ENCODE measurements at regions not wholly inside any gene's neighbourhood (a gene's known extent, or its start where the extent isn't known, plus 50 kb on each side); places are given as distances from the start of the nearest gene placed in this dataset.

DNA sequence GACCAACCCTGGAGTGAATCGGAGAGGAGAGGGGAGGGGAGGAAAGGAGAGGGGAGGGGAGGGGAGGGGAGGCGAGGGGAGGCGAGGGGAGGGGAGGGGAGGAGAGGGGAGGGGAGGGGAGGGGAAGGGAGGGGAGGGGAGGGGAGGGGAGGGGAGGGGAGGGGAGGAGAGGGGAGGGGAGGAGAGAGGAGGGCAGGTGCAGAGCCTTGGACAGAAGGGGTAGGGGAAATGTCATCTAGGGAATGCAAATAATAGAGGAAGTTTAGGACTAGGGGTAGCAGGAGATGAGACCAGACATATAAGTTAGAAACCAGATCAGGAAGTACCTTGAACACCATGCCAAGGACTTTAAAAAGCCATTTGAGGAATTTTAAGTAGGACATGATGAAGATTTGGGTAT, 119.8 kb downstream of the RBFOX3 start:
- intact Hi-C loops (cut with DNase I), result no loop called here
- TF ChIP-seq, protein P1, sequence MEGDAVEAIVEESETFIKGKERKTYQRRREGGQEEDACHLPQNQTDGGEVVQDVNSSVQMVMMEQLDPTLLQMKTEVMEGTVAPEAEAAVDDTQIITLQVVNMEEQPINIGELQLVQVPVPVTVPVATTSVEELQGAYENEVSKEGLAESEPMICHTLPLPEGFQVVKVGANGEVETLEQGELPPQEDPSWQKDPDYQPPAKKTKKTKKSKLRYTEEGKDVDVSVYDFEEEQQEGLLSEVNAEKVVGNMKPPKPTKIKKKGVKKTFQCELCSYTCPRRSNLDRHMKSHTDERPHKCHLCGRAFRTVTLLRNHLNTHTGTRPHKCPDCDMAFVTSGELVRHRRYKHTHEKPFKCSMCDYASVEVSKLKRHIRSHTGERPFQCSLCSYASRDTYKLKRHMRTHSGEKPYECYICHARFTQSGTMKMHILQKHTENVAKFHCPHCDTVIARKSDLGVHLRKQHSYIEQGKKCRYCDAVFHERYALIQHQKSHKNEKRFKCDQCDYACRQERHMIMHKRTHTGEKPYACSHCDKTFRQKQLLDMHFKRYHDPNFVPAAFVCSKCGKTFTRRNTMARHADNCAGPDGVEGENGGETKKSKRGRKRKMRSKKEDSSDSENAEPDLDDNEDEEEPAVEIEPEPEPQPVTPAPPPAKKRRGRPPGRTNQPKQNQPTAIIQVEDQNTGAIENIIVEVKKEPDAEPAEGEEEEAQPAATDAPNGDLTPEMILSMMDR (IDR thresholded peaks at IDR 0.05), result no peak
- Histone ChIP-seq H3K9me3 (no peaks in the 10 kb centered on the region), H3K4me3 (no peak overlapping the region), H3K36me3 (no peaks in the 10 kb centered on the region), H3K4me1 (no peaks in the 10 kb centered on the region), H3K27ac (no peak overlapping the region), H3K27me3 (ENCODE audit: low read depth) (peaks cover 14% of the 10 kb centered on the region)
- no peak for ATAC-seq
- no peak for DNase-seq

GRCh38 chr17:79490530-79490929, 120.3 kb downstream of the RBFOX3 start:
- Histone ChIP-seq H3K4me3 (no peak overlapping the region), H3K4me1 (no peaks in the 10 kb centered on the region), H3K27ac (no peak overlapping the region), H3K9me3 (no peaks in the 10 kb centered on the region), H3K27me3 (ENCODE audit: low read depth) (peaks cover 19% of the 10 kb centered on the region), H3K36me3 (no peaks in the 10 kb centered on the region)
- ATAC-seq, result no peak
- intact Hi-C loops (cut with DNase I), result no loop called here
- TF ChIP-seq, protein P1 (IDR thresholded peaks at IDR 0.05), result no peak
- DNase-seq, result no peak

DNA sequence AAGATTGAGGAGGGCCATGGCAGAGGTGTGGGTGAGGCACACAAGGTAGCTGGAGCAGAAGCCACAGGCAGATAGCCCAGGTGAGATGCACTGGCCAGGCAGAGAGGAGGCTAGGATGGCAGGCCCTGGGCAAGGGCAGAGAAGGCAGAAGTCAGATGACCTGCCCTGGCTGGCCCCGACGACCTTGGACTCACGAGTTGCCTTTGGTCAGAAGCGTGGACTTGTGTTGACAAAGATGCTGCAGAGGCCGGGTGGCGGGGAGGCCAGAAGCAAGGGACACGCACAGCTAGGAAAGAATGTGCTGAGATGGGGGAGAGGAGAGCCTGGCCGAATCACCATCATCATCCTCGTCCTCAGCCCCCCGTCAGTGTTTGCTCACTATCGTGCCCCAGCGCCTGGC, 123.7 kb downstream of the RBFOX3 start:
- H3K9me3 ChIP-seq, result no peaks in the 10 kb centered on the region
- ATAC-seq (no peak), DNase-seq (no peak)
- H3K36me3 ChIP-seq, result no peaks in the 10 kb centered on the region
- H3K4me1 ChIP-seq, result no peaks in the 10 kb centered on the region
- peaks cover 48% of the 10 kb centered on the region for H3K27me3 ChIP-seq (ENCODE audit: low read depth)
- intact Hi-C loops (cut with DNase I), result no loop called here
- TF ChIP-seq, protein P1 (IDR thresholded peaks at IDR 0.05), result no peak
- no peak overlapping the region for H3K4me3 ChIP-seq
- no peak overlapping the region for H3K27ac ChIP-seq

- Histone ChIP-seq H3K36me3 (no peaks in the 10 kb centered on the region), H3K9me3 (no peaks in the 10 kb centered on the region), H3K27me3 (ENCODE audit: low read depth) (peaks cover 58% of the 10 kb centered on the region), H3K4me1 (no peaks in the 10 kb centered on the region), H3K4me3 (no peak overlapping the region), H3K27ac (no peak overlapping the region)
- DNase-seq (no peak), ATAC-seq (no peak)
- TF ChIP-seq, protein P1 (IDR thresholded peaks at IDR 0.05), result no peak
- intact Hi-C loops (cut with DNase I), result no loop called here
Observed at GRCh38 chr17:79485991-79486390, 124.9 kb downstream of the RBFOX3 start.

DNA sequence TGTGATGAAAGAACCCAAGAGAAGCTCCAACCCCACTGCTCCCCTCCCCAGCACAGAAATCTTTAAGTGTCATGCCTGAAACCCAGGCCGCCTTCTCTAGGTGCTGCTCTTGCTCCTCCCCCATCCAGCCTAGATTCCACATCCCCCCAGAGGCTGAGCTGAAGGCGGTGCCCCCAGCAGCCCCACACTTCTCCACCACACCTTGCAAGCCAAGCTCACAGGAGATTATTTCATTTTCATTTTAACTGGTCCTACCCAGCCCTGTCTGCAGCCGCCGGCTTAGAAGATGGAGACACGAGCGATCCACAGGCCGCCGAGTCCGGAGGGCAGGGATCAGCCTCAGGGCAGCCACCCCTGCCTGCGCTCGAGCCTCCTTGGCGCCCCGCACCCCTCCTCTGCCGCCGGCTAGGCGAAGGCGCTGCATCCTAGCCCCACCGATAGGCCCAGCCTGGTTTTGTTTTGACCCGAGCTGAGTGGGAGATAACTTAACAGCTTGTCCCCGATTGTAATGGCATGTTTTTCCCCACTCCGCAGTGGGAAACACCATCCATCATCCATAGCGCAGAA, 125.3 kb downstream of the RBFOX3 start:
- Histone ChIP-seq H3K4me1 (no peaks in the 10 kb centered on the region), H3K4me3 (no peak overlapping the region), H3K9me3 (no peaks in the 10 kb centered on the region), H3K36me3 (no peaks in the 10 kb centered on the region), H3K27ac (no peak overlapping the region), H3K27me3 (ENCODE audit: low read depth) (peaks cover 62% of the 10 kb centered on the region)
- TF ChIP-seq, protein P1 (IDR thresholded peaks at IDR 0.05), result no peak
- intact Hi-C loops (cut with DNase I), result no loop called here
- ATAC-seq, result no peak
- no peak for DNase-seq

Data from lower lobe of right lung (tissue), 2 donors.